GM13976 (cell line): ENCODE measurements at regions not wholly inside any gene's neighbourhood (a gene's known extent, or its start where the extent isn't known, plus 50 kb on each side); places are given as distances from the start of the nearest gene placed in this dataset.

Experiments
- DNase-seq: peaks from one replicate; pipeline ENCODE4 v3.0.0; 2012; ENCODE audit warnings: low spot score
- in situ Hi-C: fragments of 300-500 bp; cut with MboI; formaldehyde crosslinking; loops from one replicate; pipeline ENCODE4 v1.12.0; 2022; ENCODE audit warnings: low sequenced_read_pairs, mixed read lengths, inconsistent platforms; ENCODE audit not compliant: unreplicated experiment
- TF ChIP-seq, protein P1 (sequence below): IDR thresholded peaks from 2 replicates; pipeline ENCODE4 v1.5.1; 2012; ENCODE audit warnings: borderline replicate concordance, mild to moderate bottlenecking; ENCODE audit not compliant: insufficient read depth; ENCODE audit errors: extremely low read depth, missing control alignments, control extremely low read depth

GRCh38 chr22:27650572-27650971 lies 151.0 kb downstream of the MN1 start:
- TF ChIP-seq, protein P1, sequence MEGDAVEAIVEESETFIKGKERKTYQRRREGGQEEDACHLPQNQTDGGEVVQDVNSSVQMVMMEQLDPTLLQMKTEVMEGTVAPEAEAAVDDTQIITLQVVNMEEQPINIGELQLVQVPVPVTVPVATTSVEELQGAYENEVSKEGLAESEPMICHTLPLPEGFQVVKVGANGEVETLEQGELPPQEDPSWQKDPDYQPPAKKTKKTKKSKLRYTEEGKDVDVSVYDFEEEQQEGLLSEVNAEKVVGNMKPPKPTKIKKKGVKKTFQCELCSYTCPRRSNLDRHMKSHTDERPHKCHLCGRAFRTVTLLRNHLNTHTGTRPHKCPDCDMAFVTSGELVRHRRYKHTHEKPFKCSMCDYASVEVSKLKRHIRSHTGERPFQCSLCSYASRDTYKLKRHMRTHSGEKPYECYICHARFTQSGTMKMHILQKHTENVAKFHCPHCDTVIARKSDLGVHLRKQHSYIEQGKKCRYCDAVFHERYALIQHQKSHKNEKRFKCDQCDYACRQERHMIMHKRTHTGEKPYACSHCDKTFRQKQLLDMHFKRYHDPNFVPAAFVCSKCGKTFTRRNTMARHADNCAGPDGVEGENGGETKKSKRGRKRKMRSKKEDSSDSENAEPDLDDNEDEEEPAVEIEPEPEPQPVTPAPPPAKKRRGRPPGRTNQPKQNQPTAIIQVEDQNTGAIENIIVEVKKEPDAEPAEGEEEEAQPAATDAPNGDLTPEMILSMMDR, result no peak
- in situ Hi-C loops, result no loop called here
- DNase-seq, result no peak

DNA sequence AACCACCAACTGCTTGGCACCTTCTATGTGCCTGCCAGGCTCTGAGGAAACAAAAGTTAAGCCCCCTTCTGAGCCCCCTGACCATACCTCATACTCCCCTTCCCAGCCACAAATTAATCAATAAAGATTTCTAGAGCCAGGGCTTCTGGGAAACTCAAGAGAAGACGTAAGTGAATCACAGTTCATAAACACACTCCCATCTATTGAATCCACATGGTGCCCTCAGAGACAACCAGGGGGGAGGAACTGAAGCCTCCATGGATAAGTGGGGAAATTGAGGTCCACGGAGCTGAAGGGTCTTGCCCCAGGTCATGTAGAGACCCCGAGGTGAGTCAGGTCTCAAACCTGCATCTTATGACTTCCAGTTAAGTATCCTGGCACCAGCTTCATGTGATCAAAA lies 150.6 kb downstream of the MN1 start:
- in situ Hi-C loops, result no loop called here
- DNase-seq, result no peak
- TF ChIP-seq, protein P1, result no peak

GRCh38 chr22:27651486-27651885 lies 150.1 kb downstream of the MN1 start:
- DNase-seq, result no peak
- TF ChIP-seq, protein P1, result no peak
- in situ Hi-C loops, result no loop called here

DNA sequence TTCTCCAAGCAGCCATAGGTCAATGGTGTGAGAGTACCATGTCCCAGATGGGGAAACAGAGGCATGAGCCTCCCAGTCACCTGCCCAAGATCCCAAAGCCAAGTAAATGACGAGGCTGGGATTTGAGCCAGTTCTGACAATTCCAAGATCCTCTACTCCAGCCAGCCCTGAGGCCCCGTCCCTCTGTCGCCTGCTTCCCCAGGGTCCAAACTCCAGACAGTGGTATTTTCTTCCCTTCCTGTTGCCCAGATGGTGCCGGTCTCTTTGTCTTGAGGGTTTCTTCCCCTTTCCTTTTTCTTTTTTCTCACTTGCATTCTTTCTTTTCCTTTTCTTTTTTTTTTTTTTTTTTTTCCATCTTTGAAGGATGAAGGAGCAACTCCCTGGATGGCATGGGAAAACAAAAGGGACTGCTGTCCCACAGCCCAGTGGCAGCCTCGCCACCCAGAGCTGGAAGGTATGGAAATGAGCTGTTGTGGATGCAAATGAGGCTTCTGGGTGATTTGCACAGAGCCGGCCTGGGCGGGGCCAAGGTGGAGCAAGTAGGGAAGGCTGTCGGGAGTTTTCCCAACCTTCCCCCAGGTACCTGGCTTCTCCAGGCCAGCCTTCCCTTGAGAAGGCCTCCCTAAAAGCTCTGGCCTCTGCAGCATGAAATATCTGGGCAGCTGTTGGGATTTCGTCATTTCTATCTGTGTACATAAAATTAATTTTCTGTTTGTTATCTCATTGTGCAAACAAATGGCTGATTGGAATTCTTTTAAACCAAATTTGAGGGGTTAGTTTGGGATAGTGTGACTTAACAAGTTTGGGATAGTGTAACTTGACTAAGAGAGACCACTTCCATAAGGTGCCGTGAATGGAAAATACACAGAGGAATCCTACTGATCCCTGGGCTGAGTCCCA lies 146.8 kb downstream of the MN1 start:
- DNase-seq, result no peak
- in situ Hi-C loops, result no loop called here
- TF ChIP-seq, protein P1, result no peak

DNA sequence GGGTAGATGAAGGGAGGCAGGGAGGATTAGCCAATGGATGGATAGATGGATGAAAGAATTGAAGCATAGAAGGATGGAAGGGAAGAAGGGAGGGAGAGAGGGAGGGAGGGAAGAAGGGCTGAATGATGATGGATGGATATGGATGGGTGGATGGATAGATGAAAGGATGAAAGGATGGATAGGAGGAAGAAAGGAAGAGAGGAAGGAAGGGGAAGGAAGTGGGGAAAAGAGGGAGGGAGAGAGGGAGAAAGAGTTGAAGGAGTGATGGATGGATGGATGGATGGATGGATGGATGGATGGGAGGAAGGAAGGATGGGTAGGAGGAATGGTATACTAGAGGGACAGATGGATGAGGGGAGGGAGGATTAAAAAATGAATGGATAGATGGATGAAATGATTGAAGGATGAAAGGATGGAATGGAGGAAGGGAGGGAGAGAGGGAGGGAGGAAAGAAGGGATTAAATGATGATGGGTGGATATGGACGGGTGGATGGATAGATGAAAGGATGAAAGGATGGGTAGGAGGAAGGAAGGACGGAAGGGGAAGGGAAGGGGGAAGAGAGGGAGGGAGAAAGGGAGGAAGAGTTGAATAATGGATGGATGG lies 145.9 kb downstream of the MN1 start:
- no peak for DNase-seq
- TF ChIP-seq, protein P1, result no peak
- in situ Hi-C loops, result no loop called here

- TF ChIP-seq, protein P1, result no peak
- in situ Hi-C loops, result no loop called here
- no peak for DNase-seq
Observed at GRCh38 chr22:27656970-27657369, 144.6 kb downstream of the MN1 start.
